Stomach (tissue), 4 donors: ENCODE measurements at regions not wholly inside any gene's neighbourhood (a gene's known extent, or its start where the extent isn't known, plus 50 kb on each side); places are given as distances from the start of the nearest gene placed in this dataset.
"Not testable (repeated sequence)": the region's sequence is repeated elsewhere in the genome, so short reads cannot be mapped to it uniquely, and the experiment has no call there.

ENCODE experiments used
- CTCF ChIP-seq, 7 experiments: fragments of 450-650 bp in 4 of 7; fragments of 200-600 bp in 3 of 7; sonication (generic) in 3 of 7; IDR thresholded peaks; one replicate each; pipeline ENCODE4 v1.5.1; 2016 to 2019; ENCODE audit warnings: antibody characterized with exemption in 7 of 7, control low read depth in 2 of 7, mild to moderate bottlenecking in 1 of 7
- EP300 ChIP-seq: sonication (generic); formaldehyde crosslinking; IDR thresholded peaks from one replicate; pipeline ENCODE4 v1.6.1; 2017; ENCODE audit warnings: antibody characterized with exemption
- POLR2A ChIP-seq, 4 donors: fragments of 450-650 bp; IDR thresholded peaks; one replicate each; pipeline ENCODE4 v1.6.1; 2016; ENCODE audit warnings: antibody characterized with exemption in 4 of 4, control low read depth in 2 of 4, mild to moderate bottlenecking in 1 of 4, moderate library complexity in 1 of 4
- POLR2AphosphoS5 ChIP-seq, 3 donors: sonication (generic); formaldehyde crosslinking; IDR thresholded peaks; one replicate each; pipeline ENCODE4 v1.6.1; 2016; ENCODE audit warnings: antibody characterized with exemption in 3 of 3

- TF ChIP-seq CTCF (IDR thresholded peaks at IDR 0.05); POLR2A (IDR thresholded peaks at IDR 0.05); EP300; POLR2AphosphoS5 (IDR thresholded peaks at IDR 0.05): not testable (repeated sequence)
Measured at GRCh38 chr3:90207353-90208097, 1100.1 kb downstream of the EPHA3 start.
